Thymus (tissue), 11 donors: ENCODE measurements at regions not wholly inside any gene's neighbourhood (a gene's known extent, or its start where the extent isn't known, plus 50 kb on each side); places are given as distances from the start of the nearest gene placed in this dataset.

Experiments
- DNase-seq, 9 donors: peaks; one replicate each; pipeline ENCODE4 v3.0.0-alpha.2; 2013; ENCODE audit warnings: low spot score in 9 of 9, low read depth in 6 of 9, missing footprints in 1 of 9
- H3K27ac ChIP-seq, 2 donors: one replicate each; pipeline ENCODE4 v1.5.1; 2013; ENCODE audit warnings: control low read depth in 1 of 2, low read depth in 1 of 2, low read length in 1 of 2, mild to moderate bottlenecking in 1 of 2, moderate library complexity in 1 of 2
- H3K27me3 ChIP-seq, 2 donors: one replicate each; pipeline ENCODE4 v1.5.1; 2013; ENCODE audit warnings: low read length in 1 of 2; ENCODE audit not compliant: control insufficient read depth in 2 of 2, insufficient read depth in 1 of 2
- H3K36me3 ChIP-seq, 2 donors: one replicate each; pipeline ENCODE4 v1.5.1; 2013; ENCODE audit warnings: low read length in 1 of 2, mild to moderate bottlenecking in 1 of 2, moderate library complexity in 1 of 2; ENCODE audit not compliant: control insufficient read depth in 2 of 2, insufficient read depth in 2 of 2
- H3K4me1 ChIP-seq, 2 donors: one replicate each; pipeline ENCODE4 v1.5.1; 2013; ENCODE audit warnings: low read length in 2 of 2; ENCODE audit not compliant: control insufficient read depth in 2 of 2, insufficient read depth in 2 of 2
- H3K4me3 ChIP-seq, 2 donors: one replicate each; pipeline ENCODE4 v1.5.1; 2013; ENCODE audit warnings: low read length in 2 of 2, control low read depth in 1 of 2, mild to moderate bottlenecking in 1 of 2
- H3K9me3 ChIP-seq, 2 donors: one replicate each; pipeline ENCODE4 v1.5.1; 2013; ENCODE audit warnings: low read length in 1 of 2, mild to moderate bottlenecking in 1 of 2; ENCODE audit not compliant: control insufficient read depth in 2 of 2, insufficient read depth in 1 of 2
- WGBS: extraction: QIAGEN DNeasy Blood & Tissue Kit; methylation state at CpG from one replicate; pipeline ENCODE4 v1.1.7; 2013; 5-methylcytosine and 5-hydroxymethylcytosine counted together
- donor health status: healthy.

- Histone ChIP-seq H3K4me3 (no peak overlapping the region), H3K36me3 (no peaks in the 10 kb centered on the region), H3K27ac (no peak overlapping the region), H3K9me3 (no peaks in the 10 kb centered on the region), H3K4me1 (no peaks in the 10 kb centered on the region), H3K27me3 (no peaks in the 10 kb centered on the region)
- no peak for DNase-seq
- WGBS, result 43% methylated on average over 1 of the region's 1 CpG
Measured at GRCh38 chr2:41691561-41691960, 356.3 kb upstream of the PKDCC start.

GRCh38 chr2:41694536-41695049 is 353.2 kb upstream of the PKDCC start:
- Histone ChIP-seq H3K36me3 (no peaks in the 10 kb centered on the region), H3K4me1 (no peaks in the 10 kb centered on the region), H3K27me3 (no peaks in the 10 kb centered on the region), H3K9me3 (no peaks in the 10 kb centered on the region), H3K4me3 (no peak overlapping the region), H3K27ac (no peak overlapping the region)
- 93% methylated on average over 4 of the region's 4 CpGs for WGBS
- DNase-seq, result no peak

DNA sequence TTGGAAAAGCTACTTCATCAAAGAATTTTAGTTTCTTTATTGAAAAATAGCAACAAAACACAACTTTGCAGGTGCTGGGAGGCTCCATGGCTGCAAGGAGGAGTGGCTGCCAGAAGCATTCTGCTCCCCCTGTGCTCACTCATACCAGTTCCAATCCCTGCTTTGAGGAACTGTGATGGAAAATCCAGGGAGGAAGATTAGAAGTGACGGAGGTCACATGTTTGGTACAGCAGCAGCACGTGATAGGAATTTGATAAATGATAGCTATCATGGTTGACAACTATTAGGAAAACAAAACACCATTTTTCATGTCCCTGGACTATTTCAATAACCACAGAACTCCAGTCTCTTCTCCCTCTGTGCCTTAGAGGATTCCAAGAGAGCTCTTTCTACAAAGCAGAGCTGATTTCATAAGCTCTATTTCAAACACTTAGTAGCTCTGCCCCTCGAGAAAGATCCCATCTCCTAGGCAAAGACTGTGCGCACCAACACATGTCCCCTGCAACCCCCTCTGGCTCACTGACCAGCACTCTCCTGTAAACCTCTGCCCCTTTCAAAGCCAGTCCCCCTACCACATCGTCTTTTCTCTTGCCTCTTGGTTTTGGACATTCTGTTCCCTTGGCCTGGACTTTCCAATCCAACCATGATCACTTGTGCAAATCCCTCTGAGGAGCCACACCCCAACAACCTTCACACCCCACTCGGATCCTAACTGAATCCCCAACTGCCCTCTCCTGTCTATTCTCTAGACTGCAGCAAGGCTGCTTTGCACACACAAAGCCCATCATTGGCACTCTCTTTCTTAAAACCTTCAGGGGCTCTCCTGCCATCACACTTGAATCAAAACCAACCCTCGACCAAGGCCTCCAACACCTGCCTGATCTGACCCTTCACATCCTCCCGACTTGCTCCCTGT is 352.4 kb upstream of the PKDCC start:
- Histone ChIP-seq H3K27me3 (no peaks in the 10 kb centered on the region), H3K4me1 (no peaks in the 10 kb centered on the region), H3K9me3 (no peaks in the 10 kb centered on the region), H3K36me3 (no peaks in the 10 kb centered on the region), H3K4me3 (no peak overlapping the region), H3K27ac (no peak overlapping the region)
- 87% methylated on average over 8 of the region's 8 CpGs for WGBS
- no peak for DNase-seq

GRCh38 chr2:41697389-41697788 is 350.4 kb upstream of the PKDCC start:
- Histone ChIP-seq H3K9me3 (no peaks in the 10 kb centered on the region), H3K4me1 (no peaks in the 10 kb centered on the region), H3K27me3 (no peaks in the 10 kb centered on the region), H3K27ac (no peak overlapping the region), H3K4me3 (no peak overlapping the region), H3K36me3 (no peaks in the 10 kb centered on the region)
- DNase-seq, result no peak
- WGBS, result 98% methylated on average over 36 of the region's 36 CpGs

GRCh38 chr2:41698678-41699422 is 349.0 kb upstream of the PKDCC start:
- peak in 6 of 9 donors; percentile 9 to 49 (median 18) for DNase-seq
- H3K27ac ChIP-seq, result no peak overlapping the region
- H3K4me3 ChIP-seq, result no peak overlapping the region
- H3K4me1 ChIP-seq, result no peaks in the 10 kb centered on the region
- no peaks in the 10 kb centered on the region for H3K36me3 ChIP-seq
- H3K9me3 ChIP-seq, result no peaks in the 10 kb centered on the region
- H3K27me3 ChIP-seq, result no peaks in the 10 kb centered on the region
- WGBS, result 42% methylated on average over 18 of the region's 18 CpGs

DNA sequence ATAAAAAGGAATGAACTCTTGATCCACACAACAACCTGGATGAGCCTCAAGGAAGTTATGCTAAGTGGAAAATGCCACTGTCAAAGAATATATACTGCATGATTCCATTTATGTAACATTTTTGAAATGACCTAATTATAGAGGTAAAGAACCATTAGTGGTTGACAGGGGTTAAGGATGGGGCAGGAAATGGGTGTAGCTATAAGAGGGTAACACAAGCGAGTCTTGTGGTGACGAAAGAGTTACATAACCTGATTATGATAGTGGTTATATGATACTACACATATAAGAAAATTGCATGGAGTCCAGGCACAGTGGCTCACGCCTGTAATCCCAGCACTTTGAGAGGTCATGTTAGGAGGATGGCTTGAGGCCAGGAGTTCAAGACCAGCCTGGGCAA is 346.6 kb upstream of the PKDCC start:
- DNase-seq, result no peak

DNA sequence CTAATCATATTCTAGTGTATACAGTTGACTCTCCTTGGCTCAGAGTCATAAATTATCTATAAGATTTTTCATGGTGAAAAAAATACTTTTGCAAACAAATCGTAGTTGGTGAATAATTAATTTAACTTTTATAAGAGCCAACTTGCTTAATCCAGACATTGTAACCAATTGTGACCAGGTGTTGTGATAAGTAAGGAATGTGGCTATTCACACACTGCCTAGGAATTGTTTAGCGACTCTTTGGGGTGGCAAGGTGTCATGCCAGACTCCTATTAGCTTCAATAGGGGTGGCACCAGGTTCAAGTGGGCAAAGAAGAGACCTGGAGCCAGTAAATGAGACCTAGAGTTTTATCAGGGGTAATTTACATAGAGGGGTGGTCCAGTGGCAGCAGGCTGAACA is 344.7 kb upstream of the PKDCC start:
- Histone ChIP-seq H3K27me3 (no peaks in the 10 kb centered on the region), H3K9me3 (no peaks in the 10 kb centered on the region), H3K4me1 (no peaks in the 10 kb centered on the region), H3K27ac (no peak overlapping the region), H3K4me3 (no peak overlapping the region), H3K36me3 (no peaks in the 10 kb centered on the region)
- no peak for DNase-seq
- WGBS, result 96% methylated on average over 2 of the region's 2 CpGs

More for the DNA sequence above, 346.6 kb upstream of the PKDCC start:
- Histone ChIP-seq H3K9me3 (no peaks in the 10 kb centered on the region), H3K27ac (no peak overlapping the region), H3K27me3 (no peaks in the 10 kb centered on the region), H3K4me1 (no peaks in the 10 kb centered on the region), H3K36me3 (no peaks in the 10 kb centered on the region), H3K4me3 (no peak overlapping the region)
- WGBS, result 79% methylated on average over 3 of the region's 3 CpGs

DNA sequence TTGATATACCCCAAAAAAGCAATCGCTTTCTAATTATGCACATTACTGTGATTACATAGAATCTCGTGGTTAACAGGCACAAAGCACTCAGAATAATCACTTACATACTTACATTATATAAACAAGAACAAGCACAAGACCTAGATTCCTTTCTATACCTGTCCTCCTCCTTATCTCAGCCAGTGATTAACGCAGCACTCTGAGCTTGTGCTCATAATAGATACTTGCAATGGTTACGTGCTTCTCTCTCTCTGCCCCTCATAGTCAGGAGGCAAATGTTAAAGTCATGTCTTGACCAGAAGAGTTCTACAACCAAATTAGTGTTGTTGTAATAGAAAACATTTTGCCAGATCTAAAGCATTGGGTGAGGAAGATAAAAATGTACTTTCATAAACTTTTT is 342.2 kb upstream of the PKDCC start:
- no peak for DNase-seq
- H3K36me3 ChIP-seq, result no peaks in the 10 kb centered on the region
- no peaks in the 10 kb centered on the region for H3K27me3 ChIP-seq
- H3K27ac ChIP-seq, result no peak overlapping the region
- H3K4me1 ChIP-seq, result no peaks in the 10 kb centered on the region
- WGBS, result 97% methylated on average over 4 of the region's 4 CpGs
- no peak overlapping the region for H3K4me3 ChIP-seq
- H3K9me3 ChIP-seq, result no peaks in the 10 kb centered on the region

DNA sequence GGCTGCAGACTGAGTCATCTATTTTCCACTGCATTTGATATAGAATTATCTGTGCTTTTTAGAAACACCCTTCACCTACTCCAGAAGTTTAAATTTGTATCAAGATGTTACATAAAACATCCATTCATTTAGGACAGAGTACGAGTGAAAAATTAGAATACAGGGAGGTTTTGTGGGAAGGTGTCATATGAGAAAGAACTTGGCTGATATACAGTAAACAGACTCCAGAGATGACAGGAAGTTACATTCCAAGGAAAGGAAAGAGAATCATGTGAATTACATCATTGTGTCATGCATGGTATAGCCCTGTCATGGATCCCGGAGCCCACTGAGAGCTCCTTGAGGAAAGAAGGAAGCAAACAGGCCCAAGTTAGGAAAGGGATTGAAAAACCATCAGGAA is 341.5 kb upstream of the PKDCC start:
- Histone ChIP-seq H3K27ac (no peak overlapping the region), H3K4me1 (no peaks in the 10 kb centered on the region), H3K9me3 (no peaks in the 10 kb centered on the region), H3K36me3 (no peaks in the 10 kb centered on the region), H3K4me3 (no peak overlapping the region), H3K27me3 (no peaks in the 10 kb centered on the region)
- WGBS, result 71% methylated on average over 2 of the region's 2 CpGs
- no peak for DNase-seq
